Mucosa of gallbladder (tissue), 1 donor: ENCODE measurements at regions not wholly inside any gene's neighbourhood (a gene's known extent, or its start where the extent isn't known, plus 50 kb on each side); places are given as distances from the start of the nearest gene placed in this dataset.

Experiments
- DNase-seq: peaks from one replicate; pipeline ENCODE4 v3.0.0-alpha.2; 2020; ENCODE audit warnings: low spot score
- donor health status: DM: no; HTN: no; CAD: no.

GRCh38 chr3:156760333-156760732, 65.8 kb upstream of the LEKR1 start:
- DNase-seq = no peak

- no peak for DNase-seq
These were observed 65.1 kb upstream of the LEKR1 start for GRCh38 chr3:156761007-156761406.

DNA sequence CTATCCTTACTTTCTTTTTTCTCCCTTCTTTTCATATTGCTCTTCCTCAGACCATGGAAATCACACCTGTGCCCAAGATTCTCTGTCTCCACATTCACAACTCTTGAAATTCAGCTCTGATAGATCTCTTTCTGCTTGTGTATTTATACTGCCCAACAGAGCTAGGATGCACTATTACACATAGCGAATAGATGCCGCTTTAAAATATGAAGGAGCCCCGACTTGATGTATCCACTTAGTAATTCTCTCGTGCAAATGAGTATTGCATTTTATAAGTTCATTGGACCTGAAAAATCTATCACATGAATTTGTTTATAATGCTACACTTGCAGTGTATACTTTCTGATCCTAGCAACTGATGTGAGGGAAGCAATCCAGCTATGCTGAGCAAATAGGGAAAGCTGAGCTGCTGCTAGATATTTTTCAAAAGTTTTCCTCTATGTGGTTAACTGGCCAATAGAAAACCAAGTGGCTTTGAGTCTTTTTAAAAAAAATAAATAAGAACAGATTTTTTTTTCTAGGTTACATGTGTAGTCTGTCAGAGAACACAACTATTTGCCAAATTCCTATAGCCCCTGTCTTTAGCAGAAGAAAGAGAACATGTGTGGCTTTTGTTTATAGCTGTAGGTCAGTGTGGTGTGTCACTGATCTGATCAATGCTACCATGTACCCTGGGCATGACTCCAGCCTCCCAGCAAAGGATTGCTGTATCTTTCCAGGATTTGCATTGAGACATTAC, 64.3 kb upstream of the LEKR1 start:
- peak; percentile 27 for DNase-seq

- DNase-seq = no peak
These were observed 63.4 kb upstream of the LEKR1 start for GRCh38 chr3:156762631-156763185.

GRCh38 chr3:156763386-156763785, 62.8 kb upstream of the LEKR1 start:
- no peak for DNase-seq

DNA sequence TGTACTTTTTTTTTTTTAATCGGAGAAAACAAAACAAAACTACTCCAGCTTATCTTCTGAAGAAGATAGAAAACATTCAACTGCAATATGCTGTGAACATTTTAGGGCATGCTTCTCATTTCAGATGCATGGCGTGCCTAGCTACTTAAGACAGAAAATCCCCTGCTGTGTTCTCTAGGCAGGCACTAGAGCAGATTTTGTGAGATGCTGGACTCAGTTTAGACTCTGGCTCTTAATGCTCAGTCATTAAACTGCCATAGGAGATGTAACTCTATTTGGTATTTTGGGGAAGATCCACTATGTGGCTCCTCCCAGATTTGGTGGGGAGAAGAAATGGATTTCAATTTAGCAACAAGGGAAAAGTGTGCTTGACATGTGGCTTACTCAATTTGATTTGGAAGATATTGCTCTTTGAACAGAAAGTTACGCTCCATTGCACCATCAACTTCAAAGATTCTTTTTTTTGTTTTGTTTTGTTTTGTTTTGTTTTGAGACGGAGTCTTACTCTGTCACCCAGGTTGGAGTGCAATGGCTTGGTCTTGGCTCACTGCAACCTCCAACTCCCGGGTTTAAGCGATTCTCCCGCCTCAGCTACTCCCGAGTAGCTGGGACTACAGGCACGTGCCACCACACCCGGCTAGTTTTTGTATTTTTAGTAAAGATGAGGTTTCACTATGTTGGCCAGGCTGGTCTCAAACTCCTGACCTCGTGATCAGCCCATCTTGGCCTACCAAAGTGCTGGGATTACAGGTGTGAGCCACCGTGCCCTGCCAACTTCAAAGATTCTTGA, 62.0 kb upstream of the LEKR1 start:
- no peak for DNase-seq

GRCh38 chr3:156764751-156765150, 61.4 kb upstream of the LEKR1 start:
- DNase-seq = no peak

GRCh38 chr3:156768390-156768789, 57.8 kb upstream of the LEKR1 start:
- no peak for DNase-seq

- DNase-seq = no peak
These were observed 56.2 kb upstream of the LEKR1 start for GRCh38 chr3:156769721-156770654.

GRCh38 chr3:156770699-156771414, 55.3 kb upstream of the LEKR1 start:
- no peak for DNase-seq

DNA sequence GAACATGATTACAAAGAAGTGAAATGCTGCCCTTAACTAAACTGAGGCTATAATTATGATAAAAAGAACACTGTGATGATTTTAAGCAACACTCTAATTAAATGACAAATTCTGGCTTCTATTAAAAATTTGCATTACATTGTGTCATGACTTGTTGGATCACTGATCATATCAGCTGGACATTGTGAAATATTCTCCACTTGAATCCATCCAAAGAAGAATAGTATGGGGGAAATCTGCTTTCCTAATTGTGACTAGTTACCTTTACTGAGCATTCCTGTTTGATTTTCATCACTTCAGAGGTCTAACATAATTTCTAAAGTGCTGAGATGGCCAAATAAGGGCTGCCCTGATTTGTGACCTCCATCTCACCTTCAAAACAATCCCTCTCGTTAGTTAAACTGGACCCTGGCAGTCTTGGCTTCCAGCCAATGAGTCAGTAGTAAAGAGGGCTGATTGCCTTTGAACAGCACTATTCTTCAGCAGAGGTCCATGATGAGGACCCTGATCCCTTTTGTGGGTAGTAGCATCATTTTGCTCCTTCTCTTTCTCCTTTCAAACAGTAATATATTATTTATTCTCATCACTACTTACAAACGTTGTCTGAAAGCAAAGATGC, 53.5 kb upstream of the LEKR1 start:
- no peak for DNase-seq

GRCh38 chr3:156776031-156776430, 50.1 kb upstream of the LEKR1 start:
- DNase-seq = no peak
